C4-2B (cell line): ENCODE measurements at regions not wholly inside any gene's neighbourhood (a gene's known extent, or its start where the extent isn't known, plus 50 kb on each side); places are given as distances from the start of the nearest gene placed in this dataset.

Experiments
- CTCF ChIP-seq: fragments of 450-650 bp; conservative IDR thresholded peaks from 2 replicates; pipeline ENCODE4 v1.5.1; 2017; ENCODE audit warnings: mild to moderate bottlenecking
- ZFX ChIP-seq: fragments of 450-650 bp; IDR thresholded peaks from 2 replicates; pipeline ENCODE4 v1.6.1; 2017

- TF ChIP-seq CTCF = no peak
- TF ChIP-seq ZFX = no peak
Measured at GRCh38 chr5:155983954-155984353, 343.0 kb upstream of the SGCD start.
